ENCODE measurements at regions not wholly inside any gene's neighbourhood (a gene's known extent, or its start where the extent isn't known, plus 50 kb on each side); places are given as distances from the start of the nearest gene placed in this dataset.
"Not testable (repeated sequence)": the region's sequence is repeated elsewhere in the genome, so short reads cannot be mapped to it uniquely, and the experiment has no call there.

DNA sequence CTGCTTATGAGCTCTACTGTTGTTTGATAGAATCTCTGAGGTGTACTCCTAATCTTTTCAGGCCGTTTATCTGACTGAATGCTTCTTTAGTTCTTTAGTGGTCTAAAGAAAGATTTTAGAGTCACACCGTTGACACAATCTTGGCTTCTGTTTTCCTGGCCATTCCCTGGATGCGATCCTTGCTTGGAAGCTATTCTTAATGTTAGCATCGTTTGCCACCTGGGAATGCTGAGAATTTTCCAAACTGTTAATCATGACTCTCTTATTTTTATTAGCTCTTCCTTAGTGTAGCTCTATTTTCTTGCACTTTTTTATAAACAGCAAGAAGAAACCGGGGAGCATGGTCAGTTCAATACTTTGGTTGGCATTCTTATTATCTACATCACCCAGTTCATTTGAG, 281.0 kb upstream of the PCDH20 start:
- DNase-seq (ENCODE audit: low read depth) = no peak

DNA sequence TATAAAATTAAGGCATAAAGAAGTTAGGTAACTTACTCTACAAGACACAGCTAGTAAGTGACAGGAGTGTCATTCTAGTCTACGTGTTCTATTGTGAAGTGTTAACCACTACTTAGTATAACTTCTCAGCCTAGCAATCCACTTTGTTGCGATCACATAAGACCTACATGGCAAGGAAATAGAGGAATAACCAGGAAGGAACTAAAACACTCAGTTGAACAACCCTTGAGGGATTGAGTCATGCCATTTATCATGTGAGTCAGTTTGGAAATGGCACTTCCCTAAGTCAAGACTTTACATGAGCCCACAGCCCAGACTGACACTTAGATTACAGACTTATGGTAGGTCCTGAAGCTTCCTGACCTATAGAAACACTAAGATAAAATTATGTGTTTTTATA, 279.5 kb upstream of the PCDH20 start:
- peak; percentile 82 for DNase-seq (ENCODE audit: low read depth)

GRCh38 chr13:61692691-61693090, 277.0 kb upstream of the PCDH20 start:
- DNase-seq (ENCODE audit: low read depth) = no peak

DNA sequence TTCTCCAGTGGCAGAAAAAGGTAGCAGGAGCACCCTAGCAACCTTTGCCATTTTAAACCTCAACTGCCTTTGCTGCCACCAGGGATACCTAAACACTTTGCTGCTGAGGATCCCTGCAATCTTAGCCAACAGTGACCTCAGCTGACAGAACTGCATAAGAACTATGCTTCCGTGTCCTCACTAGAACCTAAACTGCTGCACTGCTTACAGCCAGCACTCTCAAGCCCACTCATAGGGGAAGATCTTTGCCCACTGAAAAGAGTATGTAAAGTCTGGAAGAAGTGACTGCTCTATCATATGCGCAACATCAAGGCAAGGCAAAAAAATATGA, 270.0 kb upstream of the PCDH20 start:
- DNase-seq (ENCODE audit: low read depth) = peak; percentile 33

DNA sequence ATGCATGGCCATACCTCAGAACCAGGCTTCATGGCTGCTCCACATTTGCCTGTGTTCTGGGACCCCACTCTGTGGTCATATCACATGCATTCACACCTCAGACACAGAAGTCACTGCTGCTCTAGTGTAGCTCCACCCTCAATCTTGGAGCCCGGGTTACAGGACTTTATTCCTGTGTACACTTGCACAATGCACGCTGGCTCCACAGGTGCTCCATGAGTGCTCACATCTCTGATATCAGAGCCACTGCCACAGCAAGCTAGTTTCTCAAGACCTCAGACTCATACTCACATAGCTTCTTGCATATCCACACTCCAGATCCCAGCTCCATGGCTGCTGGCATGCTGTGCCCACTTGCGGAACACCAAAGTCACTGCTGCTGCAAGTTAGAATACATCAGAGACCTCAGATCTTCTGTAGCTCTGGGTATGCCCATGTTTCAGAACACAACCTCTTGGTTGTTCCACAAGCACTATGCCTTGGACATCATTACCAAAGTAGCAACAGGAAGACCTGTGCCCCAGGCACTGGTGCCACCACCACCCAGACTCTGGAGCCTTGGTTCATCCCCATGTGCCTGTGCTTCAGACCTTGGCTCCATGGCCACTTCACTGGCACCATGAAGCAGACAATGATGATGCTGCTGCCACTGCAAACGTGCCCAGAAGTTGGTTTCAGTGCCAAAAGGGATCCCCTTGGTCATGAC, 269.5 kb upstream of the PCDH20 start:
- no peak for DNase-seq (ENCODE audit: low read depth)

GRCh38 chr13:61672756-61673155, 257.1 kb upstream of the PCDH20 start:
- no peak for DNase-seq (ENCODE audit: low read depth)

GRCh38 chr13:61670384-61671161, 254.9 kb upstream of the PCDH20 start:
- DNase-seq (ENCODE audit: low read depth) = no peak

DNA sequence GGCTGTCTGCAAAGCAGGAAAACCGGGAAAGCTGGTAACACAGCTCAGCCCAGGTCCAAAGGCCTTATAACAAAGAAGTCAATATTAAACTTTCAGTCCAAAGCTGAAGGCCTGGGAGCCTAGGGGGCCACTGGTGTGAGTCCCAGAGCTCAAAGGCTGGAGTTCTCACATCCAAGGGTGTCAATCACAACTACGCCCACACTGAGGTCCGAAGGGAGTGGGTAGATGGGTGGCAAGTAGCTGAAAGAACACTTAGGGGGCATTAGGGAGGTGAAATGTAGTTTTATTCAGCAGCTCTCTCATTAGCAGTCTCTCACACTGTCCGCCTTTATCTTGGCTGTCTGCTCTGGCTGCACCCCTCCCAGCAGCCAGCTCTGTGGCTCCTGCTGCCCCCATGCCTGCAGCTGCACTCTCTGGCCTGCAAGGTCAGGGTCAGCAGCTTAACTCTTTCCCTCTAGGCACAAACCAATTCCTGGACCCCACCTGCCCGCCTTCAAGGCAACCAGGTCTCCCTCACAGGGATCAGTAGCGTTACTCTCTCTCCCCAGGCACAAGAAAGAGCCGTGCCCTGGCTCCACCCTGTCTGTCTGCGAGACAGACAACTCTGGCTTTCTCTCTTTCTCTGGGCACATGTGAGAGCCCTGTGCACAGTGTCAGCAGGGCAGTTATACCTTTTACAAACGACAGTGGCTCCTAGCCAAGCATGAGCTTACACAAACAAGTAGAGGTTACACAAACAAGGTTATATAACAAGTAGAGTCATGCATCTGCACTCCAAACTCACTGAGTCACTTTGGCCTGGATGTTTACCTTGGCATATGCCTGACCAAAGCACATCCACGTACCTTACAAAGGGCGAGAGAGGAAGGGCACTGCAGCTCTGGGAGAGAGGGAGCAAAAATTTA, 249.4 kb upstream of the PCDH20 start:
- peak; percentile 95 for DNase-seq (ENCODE audit: low read depth)

DNA sequence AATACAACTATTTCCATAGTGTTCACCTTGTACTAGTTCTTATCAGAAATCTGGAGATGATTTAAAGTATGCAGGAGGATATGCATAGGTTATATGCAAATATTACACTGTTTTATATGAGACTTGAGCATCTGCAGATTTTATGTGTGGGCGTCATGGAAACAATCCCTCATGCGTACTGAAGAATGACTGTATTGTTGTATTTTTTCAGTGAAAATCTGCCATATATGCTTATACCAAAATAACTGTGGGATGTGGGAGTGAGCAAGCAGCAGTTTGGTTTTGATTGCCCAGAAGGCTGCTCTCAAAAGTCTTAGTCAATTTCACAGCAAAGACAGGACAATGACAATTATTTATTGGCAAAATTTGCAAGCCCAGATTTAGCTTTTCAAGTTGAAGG, 238.8 kb upstream of the PCDH20 start:
- DNase-seq (ENCODE audit: low read depth) = no peak

DNA sequence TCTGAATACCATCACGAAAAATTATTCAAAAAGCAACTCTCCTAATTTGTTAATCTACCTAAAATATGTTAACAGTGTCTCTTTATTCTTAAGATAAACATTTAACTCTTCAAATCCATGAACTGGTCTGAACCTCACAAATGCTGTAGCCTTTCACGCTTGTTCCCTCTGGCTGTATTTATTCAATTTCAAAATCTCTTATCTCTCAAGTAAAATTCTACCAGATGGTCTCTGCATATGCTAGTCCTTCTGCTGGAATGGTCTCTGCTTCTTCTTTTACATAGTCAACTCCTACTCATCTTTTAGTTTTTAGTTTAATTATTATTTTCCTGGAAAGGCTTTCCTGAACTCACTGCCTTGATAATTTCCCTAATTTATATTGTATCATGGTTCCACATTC, 232.9 kb upstream of the PCDH20 start:
- DNase-seq (ENCODE audit: low read depth) = no peak

DNA sequence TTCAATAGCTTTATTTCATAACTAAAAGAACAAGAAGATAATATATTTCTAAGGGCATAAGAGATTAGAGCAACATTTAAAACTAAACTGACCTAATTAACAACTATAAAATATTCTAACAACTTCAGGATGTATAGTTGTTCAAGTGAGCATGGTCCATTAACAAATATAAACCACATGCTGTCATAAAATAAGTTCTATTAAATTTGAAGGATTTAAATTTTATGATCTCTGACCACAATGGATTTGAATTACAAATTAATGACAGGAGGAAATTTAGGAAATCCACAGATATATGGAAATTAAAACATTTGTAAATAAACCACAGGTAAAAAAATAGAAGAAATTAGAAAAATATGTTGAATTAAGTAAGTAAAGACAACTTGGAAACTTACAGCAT, 196.5 kb upstream of the PCDH20 start:
- no peak for DNase-seq (ENCODE audit: low read depth)

- DNase-seq (ENCODE audit: low read depth) = no peak
These were observed 192.5 kb upstream of the PCDH20 start for GRCh38 chr13:61608138-61608537.

- DNase-seq (ENCODE audit: low read depth) = no peak
These were observed 184.8 kb upstream of the PCDH20 start for GRCh38 chr13:61600360-61601033.

DNA sequence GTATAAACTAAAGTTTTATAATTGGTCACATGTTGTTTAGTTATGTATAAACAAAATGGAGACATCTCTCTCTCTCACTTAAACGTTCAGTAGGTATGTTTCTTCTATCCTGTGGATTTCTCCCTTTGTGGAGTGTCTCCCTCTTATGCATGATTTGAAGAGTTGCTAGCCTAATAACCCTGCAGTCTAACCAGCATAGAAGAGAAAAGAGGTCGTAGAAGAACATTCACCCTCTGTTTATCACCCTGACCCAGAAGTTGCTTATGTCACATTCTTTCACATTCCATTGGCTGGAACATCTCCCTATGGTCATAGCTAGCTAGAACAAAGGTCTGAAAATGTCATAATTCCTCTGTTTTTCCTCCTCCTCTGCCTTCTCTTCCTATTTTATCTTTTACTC, 176.8 kb upstream of the PCDH20 start:
- DNase-seq (ENCODE audit: low read depth) = no peak

- DNase-seq (ENCODE audit: low read depth) = no peak
These were observed 160.3 kb upstream of the PCDH20 start for GRCh38 chr13:61575973-61576372.

DNA sequence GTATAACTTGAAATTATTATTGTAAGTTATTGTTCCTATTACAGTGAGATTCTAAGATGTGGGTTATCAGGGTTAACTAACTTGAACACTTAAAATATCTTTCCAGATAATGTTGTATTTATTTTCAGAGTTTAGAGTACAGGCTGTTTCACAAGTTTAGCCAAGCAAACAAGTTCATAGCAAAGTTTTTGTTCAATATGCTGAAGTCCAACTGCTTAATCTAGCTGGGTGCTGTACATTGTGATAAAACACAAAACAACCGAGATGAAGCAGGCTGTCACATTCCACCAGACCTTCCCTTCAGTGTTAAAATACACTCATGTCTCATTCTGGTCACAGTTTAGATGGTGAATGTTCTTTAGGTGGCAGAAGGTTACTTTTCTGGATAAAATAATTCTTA, 148.0 kb upstream of the PCDH20 start:
- no peak for DNase-seq (ENCODE audit: low read depth)

DNA sequence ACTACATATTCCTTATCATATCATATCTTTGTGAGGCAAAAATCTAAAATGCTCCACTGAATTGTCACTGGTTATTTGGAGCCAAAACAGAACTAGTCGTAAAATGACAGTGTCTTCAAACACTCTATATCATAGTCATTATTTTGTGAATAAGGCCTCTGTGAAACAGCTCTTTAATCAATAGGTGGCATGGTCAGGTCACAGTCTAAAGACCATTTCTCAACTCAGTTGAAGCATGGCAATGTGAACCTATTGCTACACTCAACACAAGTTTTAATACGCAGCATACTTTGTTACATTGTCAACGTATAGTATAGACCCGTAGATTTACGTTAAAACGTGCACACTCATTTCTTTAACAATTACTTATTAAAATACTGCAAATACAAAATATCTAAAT, 131.3 kb upstream of the PCDH20 start:
- no peak for DNase-seq (ENCODE audit: low read depth)

GRCh38 chr13:61546413-61546812, 130.8 kb upstream of the PCDH20 start:
- no peak for DNase-seq (ENCODE audit: low read depth)

GRCh38 chr13:61536433-61536832, 120.8 kb upstream of the PCDH20 start:
- no peak for DNase-seq (ENCODE audit: low read depth)

- DNase-seq (ENCODE audit: low read depth) = peak; percentile 1
These were observed 115.9 kb upstream of the PCDH20 start for GRCh38 chr13:61531383-61532065.

GRCh38 chr13:61519214-61519613, 103.6 kb upstream of the PCDH20 start:
- DNase-seq (ENCODE audit: low read depth) = not testable (repeated sequence)

Data from renal cortical epithelial cell (primary cell).